M059J (cell line): ENCODE measurements at regions not wholly inside any gene's neighbourhood (a gene's known extent, or its start where the extent isn't known, plus 50 kb on each side); places are given as distances from the start of the nearest gene placed in this dataset.

ENCODE experiments used
- DNase-seq: peaks from one replicate; pipeline ENCODE4 v3.0.0-alpha.2; 2012; ENCODE audit warnings: low read depth

GRCh38 chr22:48154169-48154942 lies 1391.9 kb downstream of the TBC1D22A start:
- no peak for DNase-seq

GRCh38 chr22:48153726-48154125 lies 1391.3 kb downstream of the TBC1D22A start:
- DNase-seq, result no peak

GRCh38 chr22:48152916-48153315 lies 1390.5 kb downstream of the TBC1D22A start:
- DNase-seq, result no peak

- no peak for DNase-seq
Measured at GRCh38 chr22:48152164-48152775, 1389.8 kb downstream of the TBC1D22A start.

GRCh38 chr22:48151641-48152040 lies 1389.2 kb downstream of the TBC1D22A start:
- no peak for DNase-seq

- DNase-seq, result no peak
Measured at GRCh38 chr22:48147831-48148230, 1385.4 kb downstream of the TBC1D22A start.

GRCh38 chr22:48147404-48147803 lies 1385.0 kb downstream of the TBC1D22A start:
- no peak for DNase-seq

GRCh38 chr22:48146426-48146825 lies 1384.0 kb downstream of the TBC1D22A start:
- no peak for DNase-seq

- no peak for DNase-seq
Measured at GRCh38 chr22:48145738-48146137, 1383.3 kb downstream of the TBC1D22A start.

- DNase-seq, result no peak
Measured at GRCh38 chr22:48144318-48144717, 1381.9 kb downstream of the TBC1D22A start.

GRCh38 chr22:48143856-48144255 lies 1381.4 kb downstream of the TBC1D22A start:
- DNase-seq, result no peak

- no peak for DNase-seq
Measured at GRCh38 chr22:48142388-48142787, 1379.9 kb downstream of the TBC1D22A start.

- no peak for DNase-seq
Measured at GRCh38 chr22:48141301-48141700, 1378.9 kb downstream of the TBC1D22A start.

- no peak for DNase-seq
Measured at GRCh38 chr22:48140261-48140813, 1377.9 kb downstream of the TBC1D22A start.

GRCh38 chr22:48139776-48140175 lies 1377.3 kb downstream of the TBC1D22A start:
- no peak for DNase-seq

GRCh38 chr22:48138855-48139254 lies 1376.4 kb downstream of the TBC1D22A start:
- no peak for DNase-seq

- no peak for DNase-seq
Measured at GRCh38 chr22:48138427-48138826, 1376.0 kb downstream of the TBC1D22A start.

GRCh38 chr22:48137640-48138039 lies 1375.2 kb downstream of the TBC1D22A start:
- no peak for DNase-seq

- no peak for DNase-seq
Measured at GRCh38 chr22:48135592-48135991, 1373.1 kb downstream of the TBC1D22A start.

- DNase-seq, result no peak
Measured at GRCh38 chr22:48125416-48125815, 1363.0 kb downstream of the TBC1D22A start.

- no peak for DNase-seq
Measured at GRCh38 chr22:48121984-48122383, 1359.5 kb downstream of the TBC1D22A start.

GRCh38 chr22:48118654-48119053 lies 1356.2 kb downstream of the TBC1D22A start:
- DNase-seq, result no peak

- DNase-seq, result no peak
Measured at GRCh38 chr22:48116871-48117270, 1354.4 kb downstream of the TBC1D22A start.
